ENCODE measurements at regions not wholly inside any gene's neighbourhood (a gene's known extent, or its start where the extent isn't known, plus 50 kb on each side); places are given as distances from the start of the nearest gene placed in this dataset.

DNA sequence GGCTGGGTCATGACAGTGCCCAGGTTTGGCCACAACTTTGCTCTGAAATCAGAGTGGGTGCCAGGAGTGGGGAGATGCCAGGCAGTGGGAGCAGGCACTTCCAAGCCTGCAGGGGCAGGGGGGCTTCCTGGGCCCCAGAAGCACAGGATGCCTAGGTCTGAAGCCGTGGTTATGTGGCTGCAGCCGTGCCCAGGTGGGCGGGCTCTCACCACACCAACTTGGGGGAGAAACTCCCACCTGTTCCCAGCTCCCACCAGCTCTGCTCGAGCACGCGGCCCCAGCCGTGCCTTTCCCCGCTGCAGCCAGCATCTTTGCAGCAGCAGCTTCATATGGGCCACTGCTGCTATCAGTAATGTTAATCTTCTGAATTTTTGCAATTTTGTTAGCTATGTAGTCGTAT, 331.4 kb downstream of the USP25 start:
- TF ChIP-seq, protein P1, sequence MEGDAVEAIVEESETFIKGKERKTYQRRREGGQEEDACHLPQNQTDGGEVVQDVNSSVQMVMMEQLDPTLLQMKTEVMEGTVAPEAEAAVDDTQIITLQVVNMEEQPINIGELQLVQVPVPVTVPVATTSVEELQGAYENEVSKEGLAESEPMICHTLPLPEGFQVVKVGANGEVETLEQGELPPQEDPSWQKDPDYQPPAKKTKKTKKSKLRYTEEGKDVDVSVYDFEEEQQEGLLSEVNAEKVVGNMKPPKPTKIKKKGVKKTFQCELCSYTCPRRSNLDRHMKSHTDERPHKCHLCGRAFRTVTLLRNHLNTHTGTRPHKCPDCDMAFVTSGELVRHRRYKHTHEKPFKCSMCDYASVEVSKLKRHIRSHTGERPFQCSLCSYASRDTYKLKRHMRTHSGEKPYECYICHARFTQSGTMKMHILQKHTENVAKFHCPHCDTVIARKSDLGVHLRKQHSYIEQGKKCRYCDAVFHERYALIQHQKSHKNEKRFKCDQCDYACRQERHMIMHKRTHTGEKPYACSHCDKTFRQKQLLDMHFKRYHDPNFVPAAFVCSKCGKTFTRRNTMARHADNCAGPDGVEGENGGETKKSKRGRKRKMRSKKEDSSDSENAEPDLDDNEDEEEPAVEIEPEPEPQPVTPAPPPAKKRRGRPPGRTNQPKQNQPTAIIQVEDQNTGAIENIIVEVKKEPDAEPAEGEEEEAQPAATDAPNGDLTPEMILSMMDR (conservative IDR thresholded peaks at IDR 0.05; ENCODE audit: low read depth in 2 of 2): no peak
- TF ChIP-seq POLR2AphosphoS5 (IDR thresholded peaks at IDR 0.05; ENCODE audit: low read depth): no peak

Measured in GM23338 (cell line).